ENCODE measurements at regions not wholly inside any gene's neighbourhood (a gene's known extent, or its start where the extent isn't known, plus 50 kb on each side); places are given as distances from the start of the nearest gene placed in this dataset.
"Not testable (repeated sequence)": the region's sequence is repeated elsewhere in the genome, so short reads cannot be mapped to it uniquely, and the experiment has no call there.

- TF ChIP-seq CTCF (conservative IDR thresholded peaks at IDR 0.05; ENCODE audit: low read depth, low read length): no peak
- no peak overlapping the region for H3K4me3 ChIP-seq (ENCODE audit: low read depth, low read length)
- DNase-seq (ENCODE audit: low read depth): no peak
Observed at GRCh38 chr11:21794306-21794705, 398.6 kb upstream of the ANO5 start.

- DNase-seq (ENCODE audit: low read depth): no peak
- no peak for TF ChIP-seq CTCF (conservative IDR thresholded peaks at IDR 0.05; ENCODE audit: low read depth, low read length)
- no peak overlapping the region for H3K4me3 ChIP-seq (ENCODE audit: low read depth, low read length)
Observed at GRCh38 chr11:21798216-21798615, 394.7 kb upstream of the ANO5 start.

GRCh38 chr11:21804523-21804922, 388.4 kb upstream of the ANO5 start:
- DNase-seq (ENCODE audit: low read depth); H3K4me3 ChIP-seq (ENCODE audit: low read depth, low read length): not testable (repeated sequence)

- DNase-seq (ENCODE audit: low read depth): no peak
- H3K4me3 ChIP-seq (ENCODE audit: low read depth, low read length): no peak overlapping the region
- TF ChIP-seq CTCF (conservative IDR thresholded peaks at IDR 0.05; ENCODE audit: low read depth, low read length): no peak
Observed at GRCh38 chr11:21806508-21806907, 386.4 kb upstream of the ANO5 start.

- DNase-seq (ENCODE audit: low read depth): no peak
- no peak overlapping the region for H3K4me3 ChIP-seq (ENCODE audit: low read depth, low read length)
- no peak for TF ChIP-seq CTCF (conservative IDR thresholded peaks at IDR 0.05; ENCODE audit: low read depth, low read length)
Observed at GRCh38 chr11:21806947-21807346, 385.9 kb upstream of the ANO5 start.

GRCh38 chr11:21807350-21807749, 385.5 kb upstream of the ANO5 start:
- H3K4me3 ChIP-seq (ENCODE audit: low read depth, low read length): no peak overlapping the region
- DNase-seq (ENCODE audit: low read depth): no peak
- TF ChIP-seq CTCF (conservative IDR thresholded peaks at IDR 0.05; ENCODE audit: low read depth, low read length): no peak

- no peak for TF ChIP-seq CTCF (conservative IDR thresholded peaks at IDR 0.05; ENCODE audit: low read depth, low read length)
- no peak overlapping the region for H3K4me3 ChIP-seq (ENCODE audit: low read depth, low read length)
- no peak for DNase-seq (ENCODE audit: low read depth)
Observed at GRCh38 chr11:21810650-21811049, 382.2 kb upstream of the ANO5 start.

- DNase-seq (ENCODE audit: low read depth): no peak
- TF ChIP-seq CTCF (conservative IDR thresholded peaks at IDR 0.05; ENCODE audit: low read depth, low read length): peak; percentile 26
- H3K4me3 ChIP-seq (ENCODE audit: low read depth, low read length): no peak overlapping the region
Observed at GRCh38 chr11:21811572-21811971, 381.3 kb upstream of the ANO5 start.

Measured in epithelial cell of proximal tubule (primary cell).